ENCODE measurements at regions not wholly inside any gene's neighbourhood (a gene's known extent, or its start where the extent isn't known, plus 50 kb on each side); places are given as distances from the start of the nearest gene placed in this dataset.
"Not testable (repeated sequence)": the region's sequence is repeated elsewhere in the genome, so short reads cannot be mapped to it uniquely, and the experiment has no call there.

- H2AFZ ChIP-seq (ENCODE audit: low read depth, low read length) = no peak overlapping the region
- no peaks in the 10 kb centered on the region for H3K79me2 ChIP-seq (ENCODE audit: insufficient read depth, low read length)
- H3K36me3 ChIP-seq (ENCODE audit: insufficient read depth, low read length) = no peaks in the 10 kb centered on the region
- Mint-ChIP-seq H3K27me3 (ENCODE audit: low read depth, unreplicated experiment) (no peaks in the 10 kb centered on the region), H3K4me1 (ENCODE audit: low read depth, unreplicated experiment) (no peaks in the 10 kb centered on the region), H3K27ac (ENCODE audit: unreplicated experiment) (no peak overlapping the region), H3K36me3 (ENCODE audit: low read depth, unreplicated experiment) (no peaks in the 10 kb centered on the region), H3K4me3 (ENCODE audit: unreplicated experiment) (no peak overlapping the region), H3K9me3 (ENCODE audit: unreplicated experiment) (peaks cover 2% of the 10 kb centered on the region)
- TF ChIP-seq CTCF (IDR thresholded peaks at IDR 0.05; ENCODE audit: insufficient read depth, low read depth, low read length) = no peak
- no peak for TF ChIP-seq EZH2 (IDR thresholded peaks at IDR 0.05; ENCODE audit: insufficient read depth, low read length)
- H3K9me3 ChIP-seq (ENCODE audit: insufficient read depth, low read depth, low read length) = no peaks in the 10 kb centered on the region
- no peak overlapping the region for H3K4me2 ChIP-seq (ENCODE audit: low read length)
- no peaks in the 10 kb centered on the region for H3K27me3 ChIP-seq (ENCODE audit: insufficient read depth, low read length)
- no peak overlapping the region for H3K4me3 ChIP-seq (ENCODE audit: insufficient read depth, low read depth, low read length)
- H3K4me1 ChIP-seq (ENCODE audit: insufficient read depth, low read length) = no peaks in the 10 kb centered on the region
- DNase-seq (ENCODE audit: low read depth) (no peak), FAIRE-seq (no peak)
- no peaks in the 10 kb centered on the region for H4K20me1 ChIP-seq (ENCODE audit: insufficient read depth, low read length)
- H3K27ac ChIP-seq (ENCODE audit: low read depth, low read length) = no peak overlapping the region
- H3K9ac ChIP-seq (ENCODE audit: low read length) = no peak overlapping the region
These were observed 59.6 kb upstream of the ZNF33B start for GRCh38 chr10:42697926-42698325.

- no peaks in the 10 kb centered on the region for H3K27me3 ChIP-seq (ENCODE audit: insufficient read depth, low read length)
- no peaks in the 10 kb centered on the region for H3K9me3 ChIP-seq (ENCODE audit: insufficient read depth, low read depth, low read length)
- H4K20me1 ChIP-seq (ENCODE audit: insufficient read depth, low read length) = no peaks in the 10 kb centered on the region
- Mint-ChIP-seq H3K27ac (ENCODE audit: unreplicated experiment) (no peak overlapping the region), H3K27me3 (ENCODE audit: low read depth, unreplicated experiment) (no peaks in the 10 kb centered on the region), H3K4me1 (ENCODE audit: low read depth, unreplicated experiment) (no peaks in the 10 kb centered on the region), H3K4me3 (ENCODE audit: unreplicated experiment) (no peak overlapping the region), H3K36me3 (ENCODE audit: low read depth, unreplicated experiment) (no peaks in the 10 kb centered on the region), H3K9me3 (ENCODE audit: unreplicated experiment) (no peaks in the 10 kb centered on the region)
- no peak overlapping the region for H3K4me2 ChIP-seq (ENCODE audit: low read length)
- TF ChIP-seq CTCF (IDR thresholded peaks at IDR 0.05; ENCODE audit: insufficient read depth, low read depth, low read length) (no peak), EZH2 (IDR thresholded peaks at IDR 0.05; ENCODE audit: insufficient read depth, low read length) (no peak)
- FAIRE-seq = no peak
- H3K4me1 ChIP-seq (ENCODE audit: insufficient read depth, low read length) = no peaks in the 10 kb centered on the region
- H3K9ac ChIP-seq (ENCODE audit: low read length) = no peak overlapping the region
- no peaks in the 10 kb centered on the region for H3K79me2 ChIP-seq (ENCODE audit: insufficient read depth, low read length)
- DNase-seq (ENCODE audit: low read depth) = no peak
- H3K27ac ChIP-seq (ENCODE audit: low read depth, low read length) = no peak overlapping the region
- H3K4me3 ChIP-seq (ENCODE audit: insufficient read depth, low read depth, low read length) = no peak overlapping the region
- H2AFZ ChIP-seq (ENCODE audit: low read depth, low read length) = no peak overlapping the region
- no peaks in the 10 kb centered on the region for H3K36me3 ChIP-seq (ENCODE audit: insufficient read depth, low read length)
These were observed 68.9 kb upstream of the ZNF33B start for GRCh38 chr10:42707234-42707633.

- H3K4me3 Mint-ChIP-seq (ENCODE audit: unreplicated experiment); H3K27me3 Mint-ChIP-seq (ENCODE audit: low read depth, unreplicated experiment); DNase-seq (ENCODE audit: low read depth); H3K27ac ChIP-seq (ENCODE audit: low read depth, low read length); H3K9ac ChIP-seq (ENCODE audit: low read length); H3K36me3 ChIP-seq (ENCODE audit: insufficient read depth, low read length); H4K20me1 ChIP-seq (ENCODE audit: insufficient read depth, low read length); H3K79me2 ChIP-seq (ENCODE audit: insufficient read depth, low read length); H3K4me1 Mint-ChIP-seq (ENCODE audit: low read depth, unreplicated experiment); H3K4me2 ChIP-seq (ENCODE audit: low read length); H3K9me3 ChIP-seq (ENCODE audit: insufficient read depth, low read depth, low read length); H3K27ac Mint-ChIP-seq (ENCODE audit: unreplicated experiment); H3K4me1 ChIP-seq (ENCODE audit: insufficient read depth, low read length); H3K9me3 Mint-ChIP-seq (ENCODE audit: unreplicated experiment); H3K27me3 ChIP-seq (ENCODE audit: insufficient read depth, low read length); H3K4me3 ChIP-seq (ENCODE audit: insufficient read depth, low read depth, low read length); H3K36me3 Mint-ChIP-seq (ENCODE audit: low read depth, unreplicated experiment); H2AFZ ChIP-seq (ENCODE audit: low read depth, low read length): not testable (repeated sequence)
- peak; percentile 37 for FAIRE-seq
These were observed 63.3 kb upstream of the BMS1 start for GRCh38 chr10:42719339-42719738.
